A673 (cell line): ENCODE measurements at regions not wholly inside any gene's neighbourhood (a gene's known extent, or its start where the extent isn't known, plus 50 kb on each side); places are given as distances from the start of the nearest gene placed in this dataset.

Experiments
- CTCF ChIP-seq: fragments of 300-800, 200-600 bp; sonication (generic); conservative IDR thresholded peaks from 2 replicates; pipeline ENCODE4 v1.5.1; 2017; ENCODE audit warnings: low read depth, mild to moderate bottlenecking, antibody characterized with exemption, low read length, moderate library complexity, mixed read lengths
- EZH2 ChIP-seq: fragments of 200-600 bp; sonication (generic); IDR thresholded peaks from 2 replicates; pipeline ENCODE4 v1.6.1; 2017; ENCODE audit warnings: borderline replicate concordance, low read depth, mild to moderate bottlenecking, mixed read lengths, antibody characterized with exemption, low read length; ENCODE audit not compliant: poor library complexity, severe bottlenecking

- TF ChIP-seq CTCF: no peak
- TF ChIP-seq EZH2: no peak
These were observed 404.0 kb upstream of the KIF2A start for GRCh38 chr5:61901997-61902396.
